ENCODE measurements at regions not wholly inside any gene's neighbourhood (a gene's known extent, or its start where the extent isn't known, plus 50 kb on each side); places are given as distances from the start of the nearest gene placed in this dataset.

DNA sequence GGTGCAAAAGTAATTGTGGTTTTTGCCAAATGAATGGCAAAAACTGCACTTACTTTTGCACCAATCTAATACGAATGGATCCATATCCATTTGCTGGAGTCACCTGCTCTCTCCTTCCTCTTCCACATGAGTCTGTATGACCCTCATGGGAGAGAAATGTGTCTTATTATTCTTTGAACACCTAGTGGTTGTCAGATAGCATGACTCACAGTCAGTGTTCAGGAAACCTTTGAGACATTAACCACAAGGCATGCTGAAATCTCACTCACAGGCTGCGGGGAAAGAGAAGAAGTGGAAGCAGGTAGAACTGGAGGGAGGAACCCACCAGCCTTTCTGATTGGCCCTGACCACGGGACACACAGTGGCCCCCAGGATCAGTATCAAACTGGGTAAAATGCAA, 222.8 kb upstream of the KLF4 start:
- Histone ChIP-seq H3K4me2 (no peak overlapping the region), H2AFZ (ENCODE audit: low read depth) (no peak overlapping the region)

GRCh38 chr9:107711542-107711941, 222.0 kb upstream of the KLF4 start:
- Histone ChIP-seq H3K79me2 (ENCODE audit: insufficient read depth, low read depth) (no peaks in the 10 kb centered on the region), H3K9ac (no peak overlapping the region), H4K20me1 (ENCODE audit: insufficient read depth) (no peaks in the 10 kb centered on the region), H3K27ac (no peak overlapping the region), H3K4me2 (no peak overlapping the region), H3K4me3 (IDR thresholded peaks at IDR 0.05; ENCODE audit: insufficient read depth, low read depth, low read length) (no peak overlapping the region), H3K36me3 (ENCODE audit: insufficient read depth) (no peaks in the 10 kb centered on the region), H3K4me1 (ENCODE audit: low read depth, poor library complexity, severe bottlenecking) (no peaks in the 10 kb centered on the region), H3K27me3 (ENCODE audit: insufficient read depth, low read depth) (no peaks in the 10 kb centered on the region), H2AFZ (ENCODE audit: low read depth) (no peak overlapping the region)
- TF ChIP-seq, protein P1, sequence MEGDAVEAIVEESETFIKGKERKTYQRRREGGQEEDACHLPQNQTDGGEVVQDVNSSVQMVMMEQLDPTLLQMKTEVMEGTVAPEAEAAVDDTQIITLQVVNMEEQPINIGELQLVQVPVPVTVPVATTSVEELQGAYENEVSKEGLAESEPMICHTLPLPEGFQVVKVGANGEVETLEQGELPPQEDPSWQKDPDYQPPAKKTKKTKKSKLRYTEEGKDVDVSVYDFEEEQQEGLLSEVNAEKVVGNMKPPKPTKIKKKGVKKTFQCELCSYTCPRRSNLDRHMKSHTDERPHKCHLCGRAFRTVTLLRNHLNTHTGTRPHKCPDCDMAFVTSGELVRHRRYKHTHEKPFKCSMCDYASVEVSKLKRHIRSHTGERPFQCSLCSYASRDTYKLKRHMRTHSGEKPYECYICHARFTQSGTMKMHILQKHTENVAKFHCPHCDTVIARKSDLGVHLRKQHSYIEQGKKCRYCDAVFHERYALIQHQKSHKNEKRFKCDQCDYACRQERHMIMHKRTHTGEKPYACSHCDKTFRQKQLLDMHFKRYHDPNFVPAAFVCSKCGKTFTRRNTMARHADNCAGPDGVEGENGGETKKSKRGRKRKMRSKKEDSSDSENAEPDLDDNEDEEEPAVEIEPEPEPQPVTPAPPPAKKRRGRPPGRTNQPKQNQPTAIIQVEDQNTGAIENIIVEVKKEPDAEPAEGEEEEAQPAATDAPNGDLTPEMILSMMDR (conservative IDR thresholded peaks at IDR 0.05; ENCODE audit: low read depth, low read length): no peak

More for the DNA sequence above, 222.8 kb upstream of the KLF4 start:
- TF ChIP-seq, protein P1 (conservative IDR thresholded peaks at IDR 0.05; ENCODE audit: low read depth, low read length): no peak
- H4K20me1 ChIP-seq (ENCODE audit: insufficient read depth): no peaks in the 10 kb centered on the region
- no peak overlapping the region for H3K27ac ChIP-seq
- no peaks in the 10 kb centered on the region for H3K27me3 ChIP-seq (ENCODE audit: insufficient read depth, low read depth)
- H3K4me1 ChIP-seq (ENCODE audit: low read depth, poor library complexity, severe bottlenecking): no peaks in the 10 kb centered on the region
- H3K4me3 ChIP-seq (IDR thresholded peaks at IDR 0.05; ENCODE audit: insufficient read depth, low read depth, low read length): no peak overlapping the region
- H3K79me2 ChIP-seq (ENCODE audit: insufficient read depth, low read depth): no peaks in the 10 kb centered on the region
- no peak overlapping the region for H3K9ac ChIP-seq
- no peaks in the 10 kb centered on the region for H3K36me3 ChIP-seq (ENCODE audit: insufficient read depth)

- Histone ChIP-seq H2AFZ (ENCODE audit: low read depth) (no peak overlapping the region), H3K79me2 (ENCODE audit: insufficient read depth, low read depth) (no peaks in the 10 kb centered on the region), H3K4me2 (no peak overlapping the region), H3K4me3 (IDR thresholded peaks at IDR 0.05; ENCODE audit: insufficient read depth, low read depth, low read length) (no peak overlapping the region), H3K9ac (no peak overlapping the region), H3K27ac (no peak overlapping the region), H3K36me3 (ENCODE audit: insufficient read depth) (no peaks in the 10 kb centered on the region), H3K27me3 (ENCODE audit: insufficient read depth, low read depth) (no peaks in the 10 kb centered on the region), H4K20me1 (ENCODE audit: insufficient read depth) (no peaks in the 10 kb centered on the region), H3K4me1 (ENCODE audit: low read depth, poor library complexity, severe bottlenecking) (no peaks in the 10 kb centered on the region)
- TF ChIP-seq, protein P1 (conservative IDR thresholded peaks at IDR 0.05; ENCODE audit: low read depth, low read length): no peak
Measured at GRCh38 chr9:107710953-107711352, 221.4 kb upstream of the KLF4 start.

DNA sequence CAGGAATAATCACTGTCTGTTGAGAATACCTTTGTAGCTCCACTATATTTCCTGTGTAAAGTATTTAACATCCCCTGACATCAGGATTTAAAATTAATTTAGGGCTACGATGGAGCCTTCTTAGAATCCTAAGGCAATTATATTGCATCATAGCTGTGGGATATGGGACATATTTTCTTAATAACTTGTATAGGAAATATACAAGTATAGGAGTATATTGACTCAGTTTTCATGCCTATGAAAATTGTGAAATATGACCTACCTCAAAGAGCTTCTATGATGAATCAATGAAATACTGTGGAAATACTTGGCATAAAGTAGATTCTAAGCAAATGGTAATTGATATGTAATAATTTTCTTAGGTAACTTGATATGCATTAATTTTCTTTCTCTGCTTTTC, 221.0 kb upstream of the KLF4 start:
- no peaks in the 10 kb centered on the region for H4K20me1 ChIP-seq (ENCODE audit: insufficient read depth)
- no peak overlapping the region for H2AFZ ChIP-seq (ENCODE audit: low read depth)
- H3K4me3 ChIP-seq (IDR thresholded peaks at IDR 0.05; ENCODE audit: insufficient read depth, low read depth, low read length): no peak overlapping the region
- TF ChIP-seq, protein P1 (conservative IDR thresholded peaks at IDR 0.05; ENCODE audit: low read depth, low read length): no peak
- no peaks in the 10 kb centered on the region for H3K36me3 ChIP-seq (ENCODE audit: insufficient read depth)
- H3K4me2 ChIP-seq: no peak overlapping the region
- no peaks in the 10 kb centered on the region for H3K4me1 ChIP-seq (ENCODE audit: low read depth, poor library complexity, severe bottlenecking)
- no peaks in the 10 kb centered on the region for H3K79me2 ChIP-seq (ENCODE audit: insufficient read depth, low read depth)
- H3K27me3 ChIP-seq (ENCODE audit: insufficient read depth, low read depth): no peaks in the 10 kb centered on the region
- no peak overlapping the region for H3K27ac ChIP-seq
- H3K9ac ChIP-seq: no peak overlapping the region

Data from KMS-11 (cell line).